ENCODE measurements at regions not wholly inside any gene's neighbourhood (a gene's known extent, or its start where the extent isn't known, plus 50 kb on each side); places are given as distances from the start of the nearest gene placed in this dataset.

- ChIA-PET CTCF (ENCODE audit: low intra/inter-chr PET ratio, low total read pairs) (no interaction called here), POLR2A (no interaction called here)
- H3K4me1 ChIP-seq (ENCODE audit: insufficient read depth, low read length) = no peaks in the 10 kb centered on the region
- no peak overlapping the region for H2AFZ ChIP-seq (ENCODE audit: low read length)
- H3K4me2 ChIP-seq (ENCODE audit: low read depth, low read length) = no peak overlapping the region
- no TSS peak for BruUV-seq (replicated peaks)
- no peak overlapping the region for H3K4me3 ChIP-seq (replicated peaks in 1 of 3; ENCODE audit: insufficient read depth in 1 of 3, low read depth in 2 of 3, low read length in 3 of 3)
- in situ Hi-C loops (cut with HindIII; ENCODE audit: extremely low pct_ligation_motif_present, low pct_unique_long_range_greater_than_20kb) (no loop called here), intact Hi-C loops (cut with micrococcal nuclease; ENCODE audit: unreplicated experiment) (no loop called here)
- no peak overlapping the region for H3K27ac ChIP-seq (ENCODE audit: extremely low read length, insufficient read depth, low read length)
- H3K9ac ChIP-seq (ENCODE audit: insufficient read depth, low read depth, low read length) = no peak overlapping the region
- ATAC-seq (no peak), DNase-seq (ENCODE audit: low spot score) (no peak), FAIRE-seq (no peak)
- H3K79me2 ChIP-seq (ENCODE audit: insufficient read depth, low read length) = no peaks in the 10 kb centered on the region
- peaks cover 79% of the 10 kb centered on the region for H3K9me3 ChIP-seq (ENCODE audit: low read length)
- no peaks in the 10 kb centered on the region for H3K36me3 ChIP-seq (replicated peaks in 1 of 2; ENCODE audit: control insufficient read depth in 1 of 2, insufficient read depth in 2 of 2, low read length in 2 of 2)
- TF ChIP-seq ZNF224 (CRISPR knock-in tag; IDR thresholded peaks at IDR 0.05) = no peak
- no peaks in the 10 kb centered on the region for H3K27me3 ChIP-seq (ENCODE audit: control insufficient read depth in 1 of 2, insufficient read depth in 2 of 2, low read length in 2 of 2)
- no peaks in the 10 kb centered on the region for H4K20me1 ChIP-seq (ENCODE audit: insufficient read depth, low read length)
- WGBS (ENCODE audit: low lambda C conversion rate) = 1% methylated on average over 4 of the region's 4 CpGs
Observed at GRCh38 chr3:6416049-6416661, 444.8 kb upstream of the GRM7 start.

- Histone ChIP-seq H3K4me1 (ENCODE audit: insufficient read depth, low read length) (no peaks in the 10 kb centered on the region), H3K79me2 (ENCODE audit: insufficient read depth, low read length) (no peaks in the 10 kb centered on the region), H3K27me3 (ENCODE audit: control insufficient read depth in 1 of 2, insufficient read depth in 2 of 2, low read length in 2 of 2) (no peaks in the 10 kb centered on the region), H3K4me3 (replicated peaks in 1 of 3; ENCODE audit: insufficient read depth in 1 of 3, low read depth in 2 of 3, low read length in 3 of 3) (no peak overlapping the region), H3K36me3 (replicated peaks in 1 of 2; ENCODE audit: control insufficient read depth in 1 of 2, insufficient read depth in 2 of 2, low read length in 2 of 2) (no peaks in the 10 kb centered on the region), H2AFZ (ENCODE audit: low read length) (no peak overlapping the region), H3K4me2 (ENCODE audit: low read depth, low read length) (no peak overlapping the region), H3K9me3 (ENCODE audit: low read length) (peaks cover 81% of the 10 kb centered on the region), H3K27ac (ENCODE audit: extremely low read length, insufficient read depth, low read length) (no peak overlapping the region), H3K9ac (ENCODE audit: insufficient read depth, low read depth, low read length) (no peak overlapping the region), H4K20me1 (ENCODE audit: insufficient read depth, low read length) (no peaks in the 10 kb centered on the region)
- BruUV-seq (replicated peaks) = no TSS peak
- in situ Hi-C loops (cut with HindIII; ENCODE audit: extremely low pct_ligation_motif_present, low pct_unique_long_range_greater_than_20kb) (no loop called here), intact Hi-C loops (cut with micrococcal nuclease; ENCODE audit: unreplicated experiment) (no loop called here)
- DNase-seq (ENCODE audit: low spot score) (no peak), ATAC-seq (no peak), FAIRE-seq (no peak)
- WGBS (ENCODE audit: low lambda C conversion rate) = 16% methylated on average over 4 of the region's 4 CpGs
- ChIA-PET POLR2A (no interaction called here), CTCF (ENCODE audit: low intra/inter-chr PET ratio, low total read pairs) (no interaction called here)
- TF ChIP-seq KLF15 (CRISPR knock-in tag; IDR thresholded peaks at IDR 0.05; ENCODE audit: borderline replicate concordance) (no peak), CEBPB (IDR thresholded peaks at IDR 0.05; ENCODE audit: borderline replicate concordance, low read depth, low read length) (0 out of 2 replicates have a peak, but pooled peaks have one; percentile 48), MEIS1 (CRISPR knock-in tag; IDR thresholded peaks at IDR 0.05; ENCODE audit: borderline replicate concordance) (no peak), ZSCAN9 (CRISPR knock-in tag; IDR thresholded peaks at IDR 0.05; ENCODE audit: borderline replicate concordance) (no peak), SOX6 (IDR thresholded peaks at IDR 0.05) (no peak), SOX6 (CRISPR knock-in tag; IDR thresholded peaks at IDR 0.05) (no peak), ATF7 (IDR thresholded peaks at IDR 0.05) (peak; percentile 47), ATF7 (CRISPR knock-in tag; IDR thresholded peaks at IDR 0.05) (no peak)
Observed at GRCh38 chr3:6417174-6417573, 443.7 kb upstream of the GRM7 start.
